ENCODE measurements at regions not wholly inside any gene's neighbourhood (a gene's known extent, or its start where the extent isn't known, plus 50 kb on each side); places are given as distances from the start of the nearest gene placed in this dataset.

DNA sequence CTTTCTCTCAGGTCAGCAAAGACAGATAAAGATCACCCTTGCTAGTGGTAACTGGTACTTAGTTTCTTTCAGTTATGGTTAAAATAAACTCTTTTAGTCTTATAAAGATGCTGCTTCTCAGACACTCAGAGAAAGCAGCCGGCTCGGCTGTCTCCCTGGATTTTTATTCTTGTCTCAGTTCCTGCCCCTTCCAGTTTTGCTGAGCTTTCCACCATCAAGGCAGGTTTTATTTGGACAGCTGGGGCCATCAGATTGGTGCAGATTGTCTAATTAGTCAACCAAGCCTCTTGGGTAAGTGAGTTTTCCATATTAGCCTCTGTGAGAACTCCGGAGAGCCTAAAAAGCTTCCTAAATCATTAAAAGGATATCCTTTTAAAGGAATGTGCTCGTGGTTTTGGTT lies 130.8 kb upstream of the BMP4 start:
- no peak overlapping the region for H3K27ac ChIP-seq
- no peaks in the 10 kb centered on the region for H3K27me3 ChIP-seq
- H3K36me3 ChIP-seq: no peaks in the 10 kb centered on the region
- no peak for ATAC-seq
- H3K9me3 ChIP-seq: peaks cover 0 to 9% of the 10 kb centered on the region in 2 donors
- TF ChIP-seq, protein P1, sequence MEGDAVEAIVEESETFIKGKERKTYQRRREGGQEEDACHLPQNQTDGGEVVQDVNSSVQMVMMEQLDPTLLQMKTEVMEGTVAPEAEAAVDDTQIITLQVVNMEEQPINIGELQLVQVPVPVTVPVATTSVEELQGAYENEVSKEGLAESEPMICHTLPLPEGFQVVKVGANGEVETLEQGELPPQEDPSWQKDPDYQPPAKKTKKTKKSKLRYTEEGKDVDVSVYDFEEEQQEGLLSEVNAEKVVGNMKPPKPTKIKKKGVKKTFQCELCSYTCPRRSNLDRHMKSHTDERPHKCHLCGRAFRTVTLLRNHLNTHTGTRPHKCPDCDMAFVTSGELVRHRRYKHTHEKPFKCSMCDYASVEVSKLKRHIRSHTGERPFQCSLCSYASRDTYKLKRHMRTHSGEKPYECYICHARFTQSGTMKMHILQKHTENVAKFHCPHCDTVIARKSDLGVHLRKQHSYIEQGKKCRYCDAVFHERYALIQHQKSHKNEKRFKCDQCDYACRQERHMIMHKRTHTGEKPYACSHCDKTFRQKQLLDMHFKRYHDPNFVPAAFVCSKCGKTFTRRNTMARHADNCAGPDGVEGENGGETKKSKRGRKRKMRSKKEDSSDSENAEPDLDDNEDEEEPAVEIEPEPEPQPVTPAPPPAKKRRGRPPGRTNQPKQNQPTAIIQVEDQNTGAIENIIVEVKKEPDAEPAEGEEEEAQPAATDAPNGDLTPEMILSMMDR (IDR thresholded peaks at IDR 0.05): no peak
- H3K4me1 ChIP-seq: no peaks in the 10 kb centered on the region
- intact Hi-C loops (cut with DNase I): no loop called here
- DNase-seq: no peak
- no peak overlapping the region for H3K4me3 ChIP-seq

DNA sequence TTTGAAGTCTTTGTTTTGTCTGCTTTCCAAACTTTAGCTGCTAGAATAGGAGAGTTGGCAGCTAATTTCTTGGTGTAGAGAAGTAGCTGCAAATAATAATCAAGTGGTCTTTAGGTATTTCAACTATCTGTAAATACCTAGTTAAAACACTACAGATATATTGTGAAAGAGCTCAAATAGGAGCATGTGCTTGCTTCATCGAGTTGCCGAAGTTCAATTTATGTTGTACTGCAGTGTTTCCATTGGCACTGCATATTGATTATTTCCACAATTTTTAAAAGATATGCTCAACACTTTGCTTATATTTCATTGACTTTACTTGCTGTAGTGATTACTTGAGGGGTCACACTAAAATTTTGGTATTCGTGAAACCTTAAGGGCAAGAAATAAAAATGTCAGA lies 131.6 kb upstream of the BMP4 start:
- no peaks in the 10 kb centered on the region for H3K27me3 ChIP-seq
- DNase-seq (no peak), ATAC-seq (peak; percentile 30)
- TF ChIP-seq, protein P1 (IDR thresholded peaks at IDR 0.05): no peak
- H3K4me1 ChIP-seq: no peaks in the 10 kb centered on the region
- no peak overlapping the region for H3K4me3 ChIP-seq
- intact Hi-C loops (cut with DNase I): no loop called here
- no peak overlapping the region for H3K27ac ChIP-seq
- H3K36me3 ChIP-seq: no peaks in the 10 kb centered on the region
- H3K9me3 ChIP-seq: peaks cover 0 to 11% of the 10 kb centered on the region in 2 donors

DNA sequence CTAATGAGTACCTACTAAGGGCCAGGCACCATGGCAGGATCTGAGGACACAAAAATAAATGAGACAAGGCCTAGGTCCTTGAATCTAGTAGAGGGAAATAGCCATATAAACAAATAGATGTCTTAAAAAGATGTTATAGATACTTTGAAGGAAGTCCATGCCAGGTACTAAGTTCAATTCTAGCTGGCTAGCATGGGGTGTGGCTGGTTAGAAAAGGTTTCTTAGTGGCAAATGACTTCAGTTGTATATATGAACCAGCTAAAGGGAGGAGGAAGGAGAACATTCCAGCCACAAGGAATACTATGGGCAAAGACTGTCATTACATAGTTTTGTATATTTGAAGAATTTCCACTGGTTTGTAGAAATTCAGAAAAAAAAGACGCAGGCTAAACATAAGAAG lies 133.6 kb upstream of the BMP4 start:
- TF ChIP-seq, protein P1 (IDR thresholded peaks at IDR 0.05): no peak
- Histone ChIP-seq H3K9me3 (peaks cover 0 to 31% of the 10 kb centered on the region in 2 donors), H3K4me1 (no peaks in the 10 kb centered on the region), H3K27ac (no peak overlapping the region), H3K4me3 (no peak overlapping the region), H3K27me3 (no peaks in the 10 kb centered on the region), H3K36me3 (no peaks in the 10 kb centered on the region)
- intact Hi-C loops (cut with DNase I): no loop called here
- ATAC-seq (no peak), DNase-seq (no peak)

DNA sequence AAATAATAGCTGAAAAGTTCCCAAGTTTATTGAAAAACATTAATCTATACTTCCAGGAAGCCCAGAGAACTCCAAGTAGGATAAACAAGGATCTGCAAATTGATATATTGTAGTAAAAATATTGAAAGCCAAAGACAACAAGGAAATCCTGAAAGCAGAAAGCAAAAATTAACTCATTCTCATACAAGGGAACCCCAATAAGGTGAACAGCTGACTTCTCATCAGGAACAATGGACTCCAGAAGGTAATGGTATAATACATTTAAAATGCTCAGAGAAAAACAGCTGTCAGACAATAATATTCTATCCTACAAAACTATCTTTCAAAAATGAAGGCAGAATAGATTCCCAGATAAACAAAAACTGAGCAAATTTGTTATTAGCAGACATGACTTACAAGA lies 138.1 kb upstream of the BMP4 start:
- no peaks in the 10 kb centered on the region for H3K27me3 ChIP-seq
- no peak for DNase-seq
- peaks cover 0 to 40% of the 10 kb centered on the region in 2 donors for H3K9me3 ChIP-seq
- H3K27ac ChIP-seq: no peak overlapping the region
- intact Hi-C loops (cut with DNase I): no loop called here
- no peaks in the 10 kb centered on the region for H3K4me1 ChIP-seq
- no peaks in the 10 kb centered on the region for H3K36me3 ChIP-seq
- TF ChIP-seq, protein P1 (IDR thresholded peaks at IDR 0.05): no peak
- H3K4me3 ChIP-seq: no peak overlapping the region
- ATAC-seq: no peak

DNA sequence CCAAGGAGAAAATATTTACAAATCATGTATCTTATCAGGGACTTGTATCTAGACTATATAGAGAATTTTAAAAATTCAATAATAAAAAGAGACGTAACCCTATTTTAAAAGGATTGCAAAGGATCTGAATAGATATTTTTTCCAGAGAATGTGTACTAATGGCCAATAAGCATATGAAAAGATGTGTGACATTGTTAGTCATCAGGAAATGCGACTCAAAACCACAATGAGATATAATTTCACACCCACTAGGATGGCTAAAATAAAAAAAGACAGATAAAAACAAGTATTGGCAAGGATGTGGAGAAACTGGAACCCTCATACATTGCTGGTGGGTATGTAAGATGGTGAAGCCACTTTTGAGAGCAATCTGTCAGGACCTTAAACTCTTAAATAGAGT lies 141.9 kb upstream of the BMP4 start:
- no peaks in the 10 kb centered on the region for H3K4me1 ChIP-seq
- H3K4me3 ChIP-seq: no peak overlapping the region
- no peaks in the 10 kb centered on the region for H3K27me3 ChIP-seq
- TF ChIP-seq, protein P1 (IDR thresholded peaks at IDR 0.05): no peak
- DNase-seq (no peak), ATAC-seq (no peak)
- peaks cover 0 to 27% of the 10 kb centered on the region in 2 donors for H3K9me3 ChIP-seq
- H3K36me3 ChIP-seq: no peaks in the 10 kb centered on the region
- intact Hi-C loops (cut with DNase I): no loop called here
- no peak overlapping the region for H3K27ac ChIP-seq

All from left lung (tissue), 4 donors.